VCaP (cell line): ENCODE measurements at regions not wholly inside any gene's neighbourhood (a gene's known extent, or its start where the extent isn't known, plus 50 kb on each side); places are given as distances from the start of the nearest gene placed in this dataset.
"Not testable (repeated sequence)": the region's sequence is repeated elsewhere in the genome, so short reads cannot be mapped to it uniquely, and the experiment has no call there.

Experiments
- H3K27ac ChIP-seq: fragments of 450-650 bp; 2 replicates; pipeline ENCODE4 v1.5.1; 2017
- CTCF ChIP-seq: fragments of 450-650 bp; conservative IDR thresholded peaks from 2 replicates; pipeline ENCODE4 v1.5.1; 2017; ENCODE audit warnings: mild to moderate bottlenecking, moderate library complexity

DNA sequence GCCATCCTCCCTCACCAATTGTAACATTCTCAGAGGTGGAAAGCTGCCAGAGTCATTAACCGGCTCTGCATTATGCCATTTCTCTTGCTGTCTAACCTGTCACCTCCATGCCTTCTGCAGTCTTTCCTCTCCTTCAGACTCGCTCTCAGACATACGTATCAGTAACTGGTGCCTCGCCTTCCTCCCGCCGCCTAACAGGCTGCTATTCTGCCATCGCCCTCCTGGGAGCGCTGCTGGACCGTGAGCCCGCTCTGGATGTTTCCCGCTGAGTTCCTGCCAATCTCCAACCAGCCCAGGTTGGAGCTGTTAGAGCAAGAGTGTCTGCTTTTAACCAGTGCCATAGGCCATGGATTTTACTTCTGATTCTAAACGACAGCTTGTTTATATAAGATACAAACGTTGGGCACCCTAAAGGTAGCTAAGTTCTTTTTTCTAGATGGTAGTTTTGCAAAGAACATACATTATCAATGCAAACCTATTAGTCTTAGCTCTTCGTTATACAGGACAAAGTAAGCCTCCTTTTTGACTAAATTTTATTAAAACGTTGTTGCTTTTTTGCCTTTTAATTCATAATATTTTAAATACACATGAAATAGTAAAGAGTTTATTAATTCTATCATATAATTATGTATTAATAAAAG is 59.5 kb upstream of the NEIL3 start:
- TF ChIP-seq CTCF, result peak; percentile 98
- no peak overlapping the region for H3K27ac ChIP-seq

- H3K27ac ChIP-seq, result no peak overlapping the region
- TF ChIP-seq CTCF, result no peak
These were observed 58.4 kb upstream of the NEIL3 start for GRCh38 chr4:177251237-177251636.

DNA sequence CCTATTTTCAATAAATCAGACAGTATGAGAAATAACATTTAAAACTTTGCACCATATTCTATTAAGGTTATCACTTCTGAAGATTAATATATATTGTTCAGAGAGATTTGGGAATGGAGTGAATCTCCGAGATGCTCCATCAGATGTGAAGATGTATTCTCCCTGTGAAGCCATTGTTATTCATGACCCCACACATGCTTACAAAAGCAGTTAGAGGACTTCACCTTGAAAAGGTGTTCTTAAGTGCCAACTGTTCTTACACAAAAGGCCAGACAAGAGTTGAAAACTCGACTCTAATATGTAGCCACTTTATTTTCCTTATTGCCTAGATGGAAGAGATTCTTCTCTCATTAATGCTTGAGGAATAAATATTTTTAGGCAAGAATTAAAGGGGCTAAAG is 54.3 kb upstream of the NEIL3 start:
- no peak overlapping the region for H3K27ac ChIP-seq
- no peak for TF ChIP-seq CTCF

- H3K27ac ChIP-seq, result no peak overlapping the region
- no peak for TF ChIP-seq CTCF
These were observed 52.7 kb upstream of the NEIL3 start for GRCh38 chr4:177256950-177257349.

DNA sequence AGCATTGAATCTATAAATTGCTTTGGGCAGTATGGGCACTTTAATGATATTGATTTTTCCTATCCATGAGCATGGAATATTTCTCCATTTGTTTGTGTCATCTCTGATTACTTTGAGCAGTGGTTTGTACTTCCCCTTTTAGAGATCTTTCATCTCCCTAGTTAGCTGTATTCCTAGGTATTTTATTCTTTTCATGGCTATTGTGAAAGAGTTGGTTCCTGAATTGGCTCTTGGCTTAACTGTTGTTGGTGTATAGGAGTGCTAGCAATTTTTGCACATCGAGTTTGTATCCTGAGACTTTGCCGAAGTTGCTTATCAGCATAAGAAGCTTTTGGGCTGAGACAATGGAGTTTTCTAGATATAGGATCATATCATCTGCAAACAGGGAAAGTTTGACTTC is 50.2 kb upstream of the NEIL3 start:
- not testable (repeated sequence) for H3K27ac ChIP-seq
